ENCODE measurements at regions not wholly inside any gene's neighbourhood (a gene's known extent, or its start where the extent isn't known, plus 50 kb on each side); places are given as distances from the start of the nearest gene placed in this dataset.

DNA sequence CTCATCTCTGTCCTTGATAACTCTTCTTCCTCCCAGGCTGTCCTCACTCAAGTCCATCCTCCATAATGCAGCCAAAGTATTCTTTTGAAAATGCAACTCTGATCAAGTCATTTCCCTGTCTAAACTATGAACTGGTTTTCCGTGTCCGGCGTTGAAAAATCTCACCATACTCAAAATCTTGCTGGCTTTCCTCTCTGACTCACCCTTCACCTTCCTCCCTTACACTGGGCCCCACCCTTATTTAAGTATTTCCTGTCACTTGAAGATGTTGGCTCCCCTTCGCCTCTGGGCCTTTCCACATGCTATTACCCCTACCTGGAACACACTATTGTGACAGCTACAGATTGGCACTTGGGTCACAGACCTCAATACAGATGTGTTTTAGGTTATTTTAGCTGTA lies 515.6 kb downstream of the INHBA start:
- H3K27ac Mint-ChIP-seq, result no peak overlapping the region

More for the DNA sequence above, 515.6 kb downstream of the INHBA start:
- no peaks in the 10 kb centered on the region for H3K9me2 ChIP-seq (ENCODE audit: insufficient read depth)
- Mint-ChIP-seq H3K9me3 (no peaks in the 10 kb centered on the region), H3K27me3 (ENCODE audit: insufficient read depth, low read depth, poor library complexity) (peaks cover 5% of the 10 kb centered on the region), H3K36me3 (ENCODE audit: low read depth) (0 out of 3 replicates have a peak, but pooled peaks cover 3% of the 10 kb centered on the region), H3K4me1 (peaks cover 12% of the 10 kb centered on the region; the same call in 2 of the 3 replicates), H3K4me3 (no peak overlapping the region)
- H3K4me2 ChIP-seq, result no peak overlapping the region
- DNase-seq (ENCODE audit: low spot score), result no peak
- no peak overlapping the region for H2AFZ ChIP-seq
- H3F3A ChIP-seq (replicated peaks; ENCODE audit: low read depth), result no peaks in the 10 kb centered on the region
- H3K27ac ChIP-seq (ENCODE audit: low read depth), result no peak overlapping the region
- no peak overlapping the region for H3K4me3 ChIP-seq
- peaks cover 7% of the 10 kb centered on the region; the same call in 1 of the 2 replicates for H3K4me1 ChIP-seq (ENCODE audit: insufficient read depth)
- no peaks in the 10 kb centered on the region for H3K27me3 ChIP-seq (ENCODE audit: insufficient read depth)
- no peaks in the 10 kb centered on the region for H3K36me3 ChIP-seq (ENCODE audit: insufficient read depth)
- ATAC-seq, result no peak
- H4K20me1 ChIP-seq (replicated peaks; ENCODE audit: insufficient read depth), result no peaks in the 10 kb centered on the region
- no peaks in the 10 kb centered on the region for H3K79me2 ChIP-seq (replicated peaks; ENCODE audit: insufficient read depth)
- TF ChIP-seq POLR2AphosphoS5 (IDR thresholded peaks at IDR 0.05; ENCODE audit: low read depth) (no peak), EZH2phosphoT487 (IDR thresholded peaks at IDR 0.05; ENCODE audit: unreplicated experiment) (no peak), CREB1 (CRISPR knock-in tag; IDR thresholded peaks at IDR 0.05; ENCODE audit: low read depth) (no peak), EZH2 (IDR thresholded peaks at IDR 0.05; ENCODE audit: low read depth, unreplicated experiment) (no peak), JUNB (IDR thresholded peaks at IDR 0.05; ENCODE audit: unreplicated experiment) (no peak), ZNF331 (CRISPR knock-in tag; IDR thresholded peaks at IDR 0.05; ENCODE audit: low read depth) (no peak), NANOG (IDR thresholded peaks at IDR 0.05; ENCODE audit: borderline replicate concordance) (no peak), ZNF462 (CRISPR knock-in tag; IDR thresholded peaks at IDR 0.05) (no peak), STAT1 (IDR thresholded peaks at IDR 0.05; ENCODE audit: unreplicated experiment) (no peak), ZNF114 (CRISPR knock-in tag; IDR thresholded peaks at IDR 0.05) (no peak)
- TF ChIP-seq, protein P1, sequence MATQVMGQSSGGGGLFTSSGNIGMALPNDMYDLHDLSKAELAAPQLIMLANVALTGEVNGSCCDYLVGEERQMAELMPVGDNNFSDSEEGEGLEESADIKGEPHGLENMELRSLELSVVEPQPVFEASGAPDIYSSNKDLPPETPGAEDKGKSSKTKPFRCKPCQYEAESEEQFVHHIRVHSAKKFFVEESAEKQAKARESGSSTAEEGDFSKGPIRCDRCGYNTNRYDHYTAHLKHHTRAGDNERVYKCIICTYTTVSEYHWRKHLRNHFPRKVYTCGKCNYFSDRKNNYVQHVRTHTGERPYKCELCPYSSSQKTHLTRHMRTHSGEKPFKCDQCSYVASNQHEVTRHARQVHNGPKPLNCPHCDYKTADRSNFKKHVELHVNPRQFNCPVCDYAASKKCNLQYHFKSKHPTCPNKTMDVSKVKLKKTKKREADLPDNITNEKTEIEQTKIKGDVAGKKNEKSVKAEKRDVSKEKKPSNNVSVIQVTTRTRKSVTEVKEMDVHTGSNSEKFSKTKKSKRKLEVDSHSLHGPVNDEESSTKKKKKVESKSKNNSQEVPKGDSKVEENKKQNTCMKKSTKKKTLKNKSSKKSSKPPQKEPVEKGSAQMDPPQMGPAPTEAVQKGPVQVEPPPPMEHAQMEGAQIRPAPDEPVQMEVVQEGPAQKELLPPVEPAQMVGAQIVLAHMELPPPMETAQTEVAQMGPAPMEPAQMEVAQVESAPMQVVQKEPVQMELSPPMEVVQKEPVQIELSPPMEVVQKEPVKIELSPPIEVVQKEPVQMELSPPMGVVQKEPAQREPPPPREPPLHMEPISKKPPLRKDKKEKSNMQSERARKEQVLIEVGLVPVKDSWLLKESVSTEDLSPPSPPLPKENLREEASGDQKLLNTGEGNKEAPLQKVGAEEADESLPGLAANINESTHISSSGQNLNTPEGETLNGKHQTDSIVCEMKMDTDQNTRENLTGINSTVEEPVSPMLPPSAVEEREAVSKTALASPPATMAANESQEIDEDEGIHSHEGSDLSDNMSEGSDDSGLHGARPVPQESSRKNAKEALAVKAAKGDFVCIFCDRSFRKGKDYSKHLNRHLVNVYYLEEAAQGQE (IDR thresholded peaks at IDR 0.05; ENCODE audit: unreplicated experiment), result no peak
- TF ChIP-seq, protein P2, sequence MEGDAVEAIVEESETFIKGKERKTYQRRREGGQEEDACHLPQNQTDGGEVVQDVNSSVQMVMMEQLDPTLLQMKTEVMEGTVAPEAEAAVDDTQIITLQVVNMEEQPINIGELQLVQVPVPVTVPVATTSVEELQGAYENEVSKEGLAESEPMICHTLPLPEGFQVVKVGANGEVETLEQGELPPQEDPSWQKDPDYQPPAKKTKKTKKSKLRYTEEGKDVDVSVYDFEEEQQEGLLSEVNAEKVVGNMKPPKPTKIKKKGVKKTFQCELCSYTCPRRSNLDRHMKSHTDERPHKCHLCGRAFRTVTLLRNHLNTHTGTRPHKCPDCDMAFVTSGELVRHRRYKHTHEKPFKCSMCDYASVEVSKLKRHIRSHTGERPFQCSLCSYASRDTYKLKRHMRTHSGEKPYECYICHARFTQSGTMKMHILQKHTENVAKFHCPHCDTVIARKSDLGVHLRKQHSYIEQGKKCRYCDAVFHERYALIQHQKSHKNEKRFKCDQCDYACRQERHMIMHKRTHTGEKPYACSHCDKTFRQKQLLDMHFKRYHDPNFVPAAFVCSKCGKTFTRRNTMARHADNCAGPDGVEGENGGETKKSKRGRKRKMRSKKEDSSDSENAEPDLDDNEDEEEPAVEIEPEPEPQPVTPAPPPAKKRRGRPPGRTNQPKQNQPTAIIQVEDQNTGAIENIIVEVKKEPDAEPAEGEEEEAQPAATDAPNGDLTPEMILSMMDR (conservative IDR thresholded peaks at IDR 0.05; ENCODE audit: low read depth in 2 of 2), result no peak
- TF ChIP-seq, protein P3, sequence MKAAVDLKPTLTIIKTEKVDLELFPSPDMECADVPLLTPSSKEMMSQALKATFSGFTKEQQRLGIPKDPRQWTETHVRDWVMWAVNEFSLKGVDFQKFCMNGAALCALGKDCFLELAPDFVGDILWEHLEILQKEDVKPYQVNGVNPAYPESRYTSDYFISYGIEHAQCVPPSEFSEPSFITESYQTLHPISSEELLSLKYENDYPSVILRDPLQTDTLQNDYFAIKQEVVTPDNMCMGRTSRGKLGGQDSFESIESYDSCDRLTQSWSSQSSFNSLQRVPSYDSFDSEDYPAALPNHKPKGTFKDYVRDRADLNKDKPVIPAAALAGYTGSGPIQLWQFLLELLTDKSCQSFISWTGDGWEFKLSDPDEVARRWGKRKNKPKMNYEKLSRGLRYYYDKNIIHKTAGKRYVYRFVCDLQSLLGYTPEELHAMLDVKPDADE (IDR thresholded peaks at IDR 0.05), result no peak

All from GM23338 (cell line).